Fibroblast of lung (primary cell): ENCODE measurements at regions not wholly inside any gene's neighbourhood (a gene's known extent, or its start where the extent isn't known, plus 50 kb on each side); places are given as distances from the start of the nearest gene placed in this dataset.

Experiments
- EZH2 ChIP-seq: IDR thresholded peaks from 2 replicates; pipeline ENCODE4 v1.5.1; 2012; ENCODE audit warnings: low read length, control low read depth, mild to moderate bottlenecking; ENCODE audit errors: missing control alignments
- TF ChIP-seq, protein P1 (sequence below), 2 donors: IDR thresholded peaks in 1 of 2; conservative IDR thresholded peaks in 1 of 2; 1 replicate in 1 of 2; 2 replicates in 1 of 2; pipeline ENCODE4 v1.5.1; 2011 to 2012; ENCODE audit warnings: low read length in 2 of 2, control low read depth in 1 of 2, inconsistent platforms in 1 of 2, low read depth in 1 of 2, mild to moderate bottlenecking in 1 of 2

DNA sequence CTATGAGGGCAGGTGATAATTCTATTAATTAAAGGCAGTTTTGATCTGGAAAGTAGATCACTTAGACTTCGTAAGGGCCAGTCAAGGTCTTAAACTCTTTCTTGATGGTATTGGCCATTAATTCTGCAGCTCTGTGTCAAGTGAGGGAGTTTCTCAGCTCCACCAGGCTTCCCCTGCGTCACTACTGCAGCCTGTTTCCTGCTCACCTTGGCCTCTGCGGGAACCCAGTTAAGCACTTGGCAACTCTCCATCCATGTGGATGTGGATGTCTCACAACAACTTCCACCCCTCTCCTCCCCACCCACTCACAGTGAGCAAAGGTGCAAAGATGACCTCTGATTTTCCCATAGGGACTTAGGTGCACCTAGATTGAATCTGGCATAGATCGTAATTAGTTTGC is 191.6 kb downstream of the PLK2 start:
- no peak for TF ChIP-seq EZH2
- TF ChIP-seq, protein P1, sequence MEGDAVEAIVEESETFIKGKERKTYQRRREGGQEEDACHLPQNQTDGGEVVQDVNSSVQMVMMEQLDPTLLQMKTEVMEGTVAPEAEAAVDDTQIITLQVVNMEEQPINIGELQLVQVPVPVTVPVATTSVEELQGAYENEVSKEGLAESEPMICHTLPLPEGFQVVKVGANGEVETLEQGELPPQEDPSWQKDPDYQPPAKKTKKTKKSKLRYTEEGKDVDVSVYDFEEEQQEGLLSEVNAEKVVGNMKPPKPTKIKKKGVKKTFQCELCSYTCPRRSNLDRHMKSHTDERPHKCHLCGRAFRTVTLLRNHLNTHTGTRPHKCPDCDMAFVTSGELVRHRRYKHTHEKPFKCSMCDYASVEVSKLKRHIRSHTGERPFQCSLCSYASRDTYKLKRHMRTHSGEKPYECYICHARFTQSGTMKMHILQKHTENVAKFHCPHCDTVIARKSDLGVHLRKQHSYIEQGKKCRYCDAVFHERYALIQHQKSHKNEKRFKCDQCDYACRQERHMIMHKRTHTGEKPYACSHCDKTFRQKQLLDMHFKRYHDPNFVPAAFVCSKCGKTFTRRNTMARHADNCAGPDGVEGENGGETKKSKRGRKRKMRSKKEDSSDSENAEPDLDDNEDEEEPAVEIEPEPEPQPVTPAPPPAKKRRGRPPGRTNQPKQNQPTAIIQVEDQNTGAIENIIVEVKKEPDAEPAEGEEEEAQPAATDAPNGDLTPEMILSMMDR (conservative IDR thresholded peaks at IDR 0.05 in 1 of 2, IDR thresholded peaks at IDR 0.05 in 1 of 2; ENCODE audit: low read depth in 1 of 2, low read length in 2 of 2), result no peak
